H1 (cell line): ENCODE measurements at regions not wholly inside any gene's neighbourhood (a gene's known extent, or its start where the extent isn't known, plus 50 kb on each side); places are given as distances from the start of the nearest gene placed in this dataset.

Source experiments
- BRCA1 ChIP-seq: IDR thresholded peaks from 2 replicates; pipeline ENCODE4 v1.6.1; 2012; ENCODE audit warnings: low read depth, low read length, improper control_type of control experiment
- CEBPB ChIP-seq: IDR thresholded peaks from 2 replicates; pipeline ENCODE4 v1.6.1; 2012; ENCODE audit warnings: low read depth, low read length
- EZH2 ChIP-seq: fragments of 200-600 bp; sonication (generic); IDR thresholded peaks from 2 replicates; pipeline ENCODE4 v1.7.1; 2012; ENCODE audit warnings: low read depth, mild to moderate bottlenecking, moderate library complexity, low read length, inconsistent platforms; ENCODE audit not compliant: severe bottlenecking
- RBBP5 ChIP-seq: IDR thresholded peaks from 2 replicates; pipeline ENCODE4 v1.7.1; 2012; ENCODE audit warnings: low read depth, mild to moderate bottlenecking, inconsistent platforms, low read length, moderate library complexity, borderline replicate concordance
- TF ChIP-seq, protein P1 (sequence below): fragments of 300-600 bp; sonication (generic); IDR thresholded peaks from 2 replicates; pipeline ENCODE4 v1.7.1; 2012; ENCODE audit warnings: low read length, moderate library complexity, mild to moderate bottlenecking, inconsistent platforms; ENCODE audit not compliant: insufficient replicate concordance

- TF ChIP-seq, protein P1, sequence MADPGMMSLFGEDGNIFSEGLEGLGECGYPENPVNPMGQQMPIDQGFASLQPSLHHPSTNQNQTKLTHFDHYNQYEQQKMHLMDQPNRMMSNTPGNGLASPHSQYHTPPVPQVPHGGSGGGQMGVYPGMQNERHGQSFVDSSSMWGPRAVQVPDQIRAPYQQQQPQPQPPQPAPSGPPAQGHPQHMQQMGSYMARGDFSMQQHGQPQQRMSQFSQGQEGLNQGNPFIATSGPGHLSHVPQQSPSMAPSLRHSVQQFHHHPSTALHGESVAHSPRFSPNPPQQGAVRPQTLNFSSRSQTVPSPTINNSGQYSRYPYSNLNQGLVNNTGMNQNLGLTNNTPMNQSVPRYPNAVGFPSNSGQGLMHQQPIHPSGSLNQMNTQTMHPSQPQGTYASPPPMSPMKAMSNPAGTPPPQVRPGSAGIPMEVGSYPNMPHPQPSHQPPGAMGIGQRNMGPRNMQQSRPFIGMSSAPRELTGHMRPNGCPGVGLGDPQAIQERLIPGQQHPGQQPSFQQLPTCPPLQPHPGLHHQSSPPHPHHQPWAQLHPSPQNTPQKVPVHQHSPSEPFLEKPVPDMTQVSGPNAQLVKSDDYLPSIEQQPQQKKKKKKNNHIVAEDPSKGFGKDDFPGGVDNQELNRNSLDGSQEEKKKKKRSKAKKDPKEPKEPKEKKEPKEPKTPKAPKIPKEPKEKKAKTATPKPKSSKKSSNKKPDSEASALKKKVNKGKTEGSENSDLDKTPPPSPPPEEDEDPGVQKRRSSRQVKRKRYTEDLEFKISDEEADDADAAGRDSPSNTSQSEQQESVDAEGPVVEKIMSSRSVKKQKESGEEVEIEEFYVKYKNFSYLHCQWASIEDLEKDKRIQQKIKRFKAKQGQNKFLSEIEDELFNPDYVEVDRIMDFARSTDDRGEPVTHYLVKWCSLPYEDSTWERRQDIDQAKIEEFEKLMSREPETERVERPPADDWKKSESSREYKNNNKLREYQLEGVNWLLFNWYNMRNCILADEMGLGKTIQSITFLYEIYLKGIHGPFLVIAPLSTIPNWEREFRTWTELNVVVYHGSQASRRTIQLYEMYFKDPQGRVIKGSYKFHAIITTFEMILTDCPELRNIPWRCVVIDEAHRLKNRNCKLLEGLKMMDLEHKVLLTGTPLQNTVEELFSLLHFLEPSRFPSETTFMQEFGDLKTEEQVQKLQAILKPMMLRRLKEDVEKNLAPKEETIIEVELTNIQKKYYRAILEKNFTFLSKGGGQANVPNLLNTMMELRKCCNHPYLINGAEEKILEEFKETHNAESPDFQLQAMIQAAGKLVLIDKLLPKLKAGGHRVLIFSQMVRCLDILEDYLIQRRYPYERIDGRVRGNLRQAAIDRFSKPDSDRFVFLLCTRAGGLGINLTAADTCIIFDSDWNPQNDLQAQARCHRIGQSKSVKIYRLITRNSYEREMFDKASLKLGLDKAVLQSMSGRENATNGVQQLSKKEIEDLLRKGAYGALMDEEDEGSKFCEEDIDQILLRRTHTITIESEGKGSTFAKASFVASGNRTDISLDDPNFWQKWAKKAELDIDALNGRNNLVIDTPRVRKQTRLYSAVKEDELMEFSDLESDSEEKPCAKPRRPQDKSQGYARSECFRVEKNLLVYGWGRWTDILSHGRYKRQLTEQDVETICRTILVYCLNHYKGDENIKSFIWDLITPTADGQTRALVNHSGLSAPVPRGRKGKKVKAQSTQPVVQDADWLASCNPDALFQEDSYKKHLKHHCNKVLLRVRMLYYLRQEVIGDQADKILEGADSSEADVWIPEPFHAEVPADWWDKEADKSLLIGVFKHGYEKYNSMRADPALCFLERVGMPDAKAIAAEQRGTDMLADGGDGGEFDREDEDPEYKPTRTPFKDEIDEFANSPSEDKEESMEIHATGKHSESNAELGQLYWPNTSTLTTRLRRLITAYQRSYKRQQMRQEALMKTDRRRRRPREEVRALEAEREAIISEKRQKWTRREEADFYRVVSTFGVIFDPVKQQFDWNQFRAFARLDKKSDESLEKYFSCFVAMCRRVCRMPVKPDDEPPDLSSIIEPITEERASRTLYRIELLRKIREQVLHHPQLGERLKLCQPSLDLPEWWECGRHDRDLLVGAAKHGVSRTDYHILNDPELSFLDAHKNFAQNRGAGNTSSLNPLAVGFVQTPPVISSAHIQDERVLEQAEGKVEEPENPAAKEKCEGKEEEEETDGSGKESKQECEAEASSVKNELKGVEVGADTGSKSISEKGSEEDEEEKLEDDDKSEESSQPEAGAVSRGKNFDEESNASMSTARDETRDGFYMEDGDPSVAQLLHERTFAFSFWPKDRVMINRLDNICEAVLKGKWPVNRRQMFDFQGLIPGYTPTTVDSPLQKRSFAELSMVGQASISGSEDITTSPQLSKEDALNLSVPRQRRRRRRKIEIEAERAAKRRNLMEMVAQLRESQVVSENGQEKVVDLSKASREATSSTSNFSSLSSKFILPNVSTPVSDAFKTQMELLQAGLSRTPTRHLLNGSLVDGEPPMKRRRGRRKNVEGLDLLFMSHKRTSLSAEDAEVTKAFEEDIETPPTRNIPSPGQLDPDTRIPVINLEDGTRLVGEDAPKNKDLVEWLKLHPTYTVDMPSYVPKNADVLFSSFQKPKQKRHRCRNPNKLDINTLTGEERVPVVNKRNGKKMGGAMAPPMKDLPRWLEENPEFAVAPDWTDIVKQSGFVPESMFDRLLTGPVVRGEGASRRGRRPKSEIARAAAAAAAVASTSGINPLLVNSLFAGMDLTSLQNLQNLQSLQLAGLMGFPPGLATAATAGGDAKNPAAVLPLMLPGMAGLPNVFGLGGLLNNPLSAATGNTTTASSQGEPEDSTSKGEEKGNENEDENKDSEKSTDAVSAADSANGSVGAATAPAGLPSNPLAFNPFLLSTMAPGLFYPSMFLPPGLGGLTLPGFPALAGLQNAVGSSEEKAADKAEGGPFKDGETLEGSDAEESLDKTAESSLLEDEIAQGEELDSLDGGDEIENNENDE, result no peak
- TF ChIP-seq RBBP5 (no peak), EZH2 (no peak), CEBPB (no peak), BRCA1 (no peak)
Observed at GRCh38 chr6:130666786-130667185, 160.4 kb upstream of the SMLR1 start (continued).
